ENCODE measurements at regions not wholly inside any gene's neighbourhood (a gene's known extent, or its start where the extent isn't known, plus 50 kb on each side); places are given as distances from the start of the nearest gene placed in this dataset.

DNA sequence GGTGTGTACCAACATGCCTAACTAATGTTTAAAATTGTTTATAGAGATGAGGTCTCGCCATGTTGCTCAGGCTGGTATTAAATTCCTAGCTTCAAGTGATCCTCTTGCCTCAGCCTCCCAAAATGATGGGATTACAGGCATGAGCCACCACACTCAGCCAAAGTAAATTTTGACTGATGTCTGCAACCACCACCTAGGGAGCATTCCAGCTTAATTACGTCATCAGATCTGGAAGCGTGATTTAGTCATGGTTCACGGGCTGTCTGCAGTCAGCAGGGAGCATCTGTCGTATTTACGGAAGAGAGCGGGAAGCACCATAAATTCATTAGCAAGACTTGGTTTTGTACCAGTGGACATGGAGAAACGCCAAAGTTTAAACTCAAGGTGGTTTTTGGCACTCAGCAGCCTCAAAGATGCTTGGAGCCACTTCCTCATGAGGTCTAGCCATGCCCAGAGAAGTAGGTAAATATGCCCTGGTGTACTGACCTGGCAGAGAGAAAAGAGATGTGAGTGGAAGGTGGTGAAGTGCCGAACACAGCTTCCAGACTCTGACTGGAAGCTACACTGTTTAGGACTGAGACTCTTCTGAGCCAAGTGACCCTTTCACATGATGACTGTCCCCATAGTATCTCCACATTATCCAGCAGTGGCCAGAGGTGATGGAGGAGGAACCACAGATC, 60.8 kb upstream of the SLC35F3 start:
- TF ChIP-seq, protein P1, sequence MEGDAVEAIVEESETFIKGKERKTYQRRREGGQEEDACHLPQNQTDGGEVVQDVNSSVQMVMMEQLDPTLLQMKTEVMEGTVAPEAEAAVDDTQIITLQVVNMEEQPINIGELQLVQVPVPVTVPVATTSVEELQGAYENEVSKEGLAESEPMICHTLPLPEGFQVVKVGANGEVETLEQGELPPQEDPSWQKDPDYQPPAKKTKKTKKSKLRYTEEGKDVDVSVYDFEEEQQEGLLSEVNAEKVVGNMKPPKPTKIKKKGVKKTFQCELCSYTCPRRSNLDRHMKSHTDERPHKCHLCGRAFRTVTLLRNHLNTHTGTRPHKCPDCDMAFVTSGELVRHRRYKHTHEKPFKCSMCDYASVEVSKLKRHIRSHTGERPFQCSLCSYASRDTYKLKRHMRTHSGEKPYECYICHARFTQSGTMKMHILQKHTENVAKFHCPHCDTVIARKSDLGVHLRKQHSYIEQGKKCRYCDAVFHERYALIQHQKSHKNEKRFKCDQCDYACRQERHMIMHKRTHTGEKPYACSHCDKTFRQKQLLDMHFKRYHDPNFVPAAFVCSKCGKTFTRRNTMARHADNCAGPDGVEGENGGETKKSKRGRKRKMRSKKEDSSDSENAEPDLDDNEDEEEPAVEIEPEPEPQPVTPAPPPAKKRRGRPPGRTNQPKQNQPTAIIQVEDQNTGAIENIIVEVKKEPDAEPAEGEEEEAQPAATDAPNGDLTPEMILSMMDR (IDR thresholded peaks at IDR 0.05): no peak
- TF ChIP-seq POLR2AphosphoS5 (IDR thresholded peaks at IDR 0.05) (no peak), POLR2A (IDR thresholded peaks at IDR 0.05) (no peak)

Measured in stomach (tissue), 4 donors.